Inferior parietal cortex (tissue), 1 donor: ENCODE measurements at regions not wholly inside any gene's neighbourhood (a gene's known extent, or its start where the extent isn't known, plus 50 kb on each side); places are given as distances from the start of the nearest gene placed in this dataset.
"Not testable (repeated sequence)": the region's sequence is repeated elsewhere in the genome, so short reads cannot be mapped to it uniquely, and the experiment has no call there.

Experiments used
- DNase-seq: peaks from one replicate; pipeline ENCODE4 v3.0.0-alpha.2; 2016; ENCODE audit errors: extremely low spot score

GRCh38 chr5:82551840-82552385, 273.8 kb upstream of the RPS23 start:
- no peak for DNase-seq

- no peak for DNase-seq
Measured at GRCh38 chr5:82551192-82551591, 273.0 kb upstream of the RPS23 start.

GRCh38 chr5:82549263-82549662, 271.1 kb upstream of the RPS23 start:
- DNase-seq: no peak

- DNase-seq: no peak
Measured at GRCh38 chr5:82544004-82544403, 265.9 kb upstream of the RPS23 start.

- DNase-seq: no peak
Measured at GRCh38 chr5:82540301-82540700, 262.1 kb upstream of the RPS23 start.

- DNase-seq: no peak
Measured at GRCh38 chr5:82538339-82539034, 260.3 kb upstream of the RPS23 start.

GRCh38 chr5:82537687-82538306, 259.6 kb upstream of the RPS23 start:
- no peak for DNase-seq

- no peak for DNase-seq
Measured at GRCh38 chr5:82534986-82535385, 256.8 kb upstream of the RPS23 start.

GRCh38 chr5:82532075-82532474, 253.9 kb upstream of the RPS23 start:
- not testable (repeated sequence) for DNase-seq

- no peak for DNase-seq
Measured at GRCh38 chr5:82526540-82526939, 248.4 kb upstream of the RPS23 start.

GRCh38 chr5:82525626-82526025, 247.5 kb upstream of the RPS23 start:
- no peak for DNase-seq

- DNase-seq: no peak
Measured at GRCh38 chr5:82523633-82524032, 245.5 kb upstream of the RPS23 start.

GRCh38 chr5:82522897-82523296, 244.7 kb upstream of the RPS23 start:
- DNase-seq: no peak

- DNase-seq: no peak
Measured at GRCh38 chr5:82521431-82522051, 243.4 kb upstream of the RPS23 start.

- no peak for DNase-seq
Measured at GRCh38 chr5:82519558-82519957, 241.4 kb upstream of the RPS23 start.

GRCh38 chr5:82517544-82518075, 239.5 kb upstream of the RPS23 start:
- DNase-seq: no peak

- no peak for DNase-seq
Measured at GRCh38 chr5:82513738-82514137, 235.6 kb upstream of the RPS23 start.

- no peak for DNase-seq
Measured at GRCh38 chr5:82512025-82512424, 233.9 kb upstream of the RPS23 start.

GRCh38 chr5:82511134-82511533, 233.0 kb upstream of the RPS23 start:
- DNase-seq: no peak

GRCh38 chr5:82509762-82510161, 231.6 kb upstream of the RPS23 start:
- no peak for DNase-seq

GRCh38 chr5:82506390-82506789, 228.2 kb upstream of the RPS23 start:
- not testable (repeated sequence) for DNase-seq

- DNase-seq: no peak
Measured at GRCh38 chr5:82499725-82500244, 221.6 kb upstream of the RPS23 start.
